ENCODE measurements at regions not wholly inside any gene's neighbourhood (a gene's known extent, or its start where the extent isn't known, plus 50 kb on each side); places are given as distances from the start of the nearest gene placed in this dataset.
A peak's percentile ranks its signal among the peaks of the same experiment; 100 is the strongest.

GRCh38 chr13:64075543-64076271 lies 2660.1 kb upstream of the PCDH20 start:
- no peak for FAIRE-seq
- WGBS, 2 donors = 71 to 76% methylated on average over 14 of the region's 14 CpGs
- Histone ChIP-seq H3K27me3 (no peaks in the 10 kb centered on the region), H3K4me1 (no peaks in the 10 kb centered on the region), H3K9me3 (no peaks in the 10 kb centered on the region), H3K4me3 (no peak overlapping the region), H3K36me3 (no peaks in the 10 kb centered on the region), H3K27ac (no peak overlapping the region)
- intact Hi-C loops (cut with DNase I) = no loop called here
- peak in 1 of 6 donors; percentile 48 for DNase-seq
- TF ChIP-seq CTCF (IDR thresholded peaks at IDR 0.05) = no peak
- ATAC-seq = no peak

GRCh38 chr13:64074971-64075474 lies 2659.4 kb upstream of the PCDH20 start:
- H3K36me3 ChIP-seq = no peaks in the 10 kb centered on the region
- 72 to 82% methylated on average over 12 of the region's 12 CpGs for WGBS, 2 donors
- no peak overlapping the region for H3K4me3 ChIP-seq
- no peak overlapping the region for H3K27ac ChIP-seq
- H3K4me1 ChIP-seq = no peaks in the 10 kb centered on the region
- ATAC-seq (no peak), DNase-seq (no peak), FAIRE-seq (no peak)
- no peaks in the 10 kb centered on the region for H3K9me3 ChIP-seq
- TF ChIP-seq CTCF (IDR thresholded peaks at IDR 0.05) = no peak
- H3K27me3 ChIP-seq = no peaks in the 10 kb centered on the region
- intact Hi-C loops (cut with DNase I) = no loop called here

- FAIRE-seq (peak; percentile 20), ATAC-seq (no peak)
- no peak overlapping the region for H3K27ac ChIP-seq
Observed at GRCh38 chr13:64073203-64073602, 2657.6 kb upstream of the PCDH20 start.

GRCh38 chr13:64071352-64071751 lies 2655.7 kb upstream of the PCDH20 start:
- 73 to 79% methylated on average over 1 of the region's 1 CpG for WGBS, 2 donors
- no peaks in the 10 kb centered on the region for H3K4me1 ChIP-seq
- intact Hi-C loops (cut with DNase I) = no loop called here
- H3K9me3 ChIP-seq = no peaks in the 10 kb centered on the region
- FAIRE-seq (no peak), DNase-seq (no peak), ATAC-seq (no peak)
- no peaks in the 10 kb centered on the region for H3K36me3 ChIP-seq
- no peaks in the 10 kb centered on the region for H3K27me3 ChIP-seq
- no peak overlapping the region for H3K27ac ChIP-seq
- no peak for TF ChIP-seq CTCF (IDR thresholded peaks at IDR 0.05)
- no peak overlapping the region for H3K4me3 ChIP-seq

More at GRCh38 chr13:64073203-64073602, 2657.6 kb upstream of the PCDH20 start:
- no peak for TF ChIP-seq CTCF (IDR thresholded peaks at IDR 0.05)
- Histone ChIP-seq H3K36me3 (no peaks in the 10 kb centered on the region), H3K27me3 (no peaks in the 10 kb centered on the region), H3K4me1 (no peaks in the 10 kb centered on the region), H3K4me3 (no peak overlapping the region), H3K9me3 (no peaks in the 10 kb centered on the region)
- intact Hi-C loops (cut with DNase I) = no loop called here
- no peak for DNase-seq

- H3K36me3 ChIP-seq = no peaks in the 10 kb centered on the region
- TF ChIP-seq CTCF (IDR thresholded peaks at IDR 0.05) = no peak
- 62 to 70% methylated on average over 1 of the region's 1 CpG for WGBS, 2 donors
- FAIRE-seq (no peak), ATAC-seq (no peak), DNase-seq (no peak)
- H3K9me3 ChIP-seq = no peaks in the 10 kb centered on the region
- H3K4me1 ChIP-seq = no peaks in the 10 kb centered on the region
- intact Hi-C loops (cut with DNase I) = no loop called here
- H3K27ac ChIP-seq = no peak overlapping the region
- no peak overlapping the region for H3K4me3 ChIP-seq
- H3K27me3 ChIP-seq = no peaks in the 10 kb centered on the region
Observed at GRCh38 chr13:64069892-64070291, 2654.2 kb upstream of the PCDH20 start.

All from pancreas (tissue), 10 donors.